GM12875 (cell line): ENCODE measurements at regions not wholly inside any gene's neighbourhood (a gene's known extent, or its start where the extent isn't known, plus 50 kb on each side); places are given as distances from the start of the nearest gene placed in this dataset.

ENCODE experiments used
- H3K4me3 ChIP-seq: one replicate; pipeline ENCODE4 v1.5.1; 2011; ENCODE audit warnings: low read depth, low read length, control low read depth
- CTCF ChIP-seq: IDR thresholded peaks from 2 replicates; pipeline ENCODE4 v1.5.1; 2011; ENCODE audit warnings: low read depth, mild to moderate bottlenecking, control low read depth, inconsistent platforms, low read length, moderate library complexity, borderline replicate concordance; ENCODE audit not compliant: insufficient read depth

GRCh38 chr13:83941701-83942335 lies 59.5 kb upstream of the SLITRK1 start:
- H3K4me3 ChIP-seq: no peak overlapping the region
- no peak for TF ChIP-seq CTCF

- TF ChIP-seq CTCF: no peak
- no peak overlapping the region for H3K4me3 ChIP-seq
Observed at GRCh38 chr13:83940742-83941141, 58.5 kb upstream of the SLITRK1 start.

GRCh38 chr13:83937579-83937978 lies 55.3 kb upstream of the SLITRK1 start:
- no peak for TF ChIP-seq CTCF
- H3K4me3 ChIP-seq: no peak overlapping the region

- TF ChIP-seq CTCF: no peak
- H3K4me3 ChIP-seq: no peak overlapping the region
Observed at GRCh38 chr13:83935566-83935965, 53.3 kb upstream of the SLITRK1 start.
